ENCODE measurements at regions not wholly inside any gene's neighbourhood (a gene's known extent, or its start where the extent isn't known, plus 50 kb on each side); places are given as distances from the start of the nearest gene placed in this dataset.

DNA sequence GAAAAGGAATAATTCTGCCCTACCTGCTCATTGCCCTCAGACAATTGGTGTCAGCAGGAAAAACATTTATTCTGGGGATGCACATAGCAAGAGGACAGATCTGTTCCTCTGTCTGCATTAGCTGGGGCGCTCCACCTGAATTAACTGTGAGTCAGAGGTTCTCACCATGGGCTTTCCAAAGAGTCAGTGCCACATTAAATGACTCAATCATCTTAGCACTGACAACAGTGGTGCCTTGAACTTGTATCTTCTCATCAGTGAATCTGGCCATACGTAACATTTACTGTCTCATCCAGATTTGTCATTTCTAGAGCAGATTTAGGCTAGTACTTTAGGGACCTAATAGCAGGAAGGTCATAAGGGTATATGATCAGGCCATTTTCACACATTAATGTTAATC is 358.1 kb upstream of the CRIM1 start:
- H3K9me3 ChIP-seq (ENCODE audit: control insufficient read depth in 2 of 3, insufficient read depth in 1 of 3, low read length in 3 of 3): no peaks in the 10 kb centered on the region
- no peak overlapping the region for H3K4me3 ChIP-seq (ENCODE audit: low read length in 3 of 3)
- intact Hi-C loops (cut with DNase I): no loop called here
- no peak for DNase-seq
- TF ChIP-seq, protein P1, sequence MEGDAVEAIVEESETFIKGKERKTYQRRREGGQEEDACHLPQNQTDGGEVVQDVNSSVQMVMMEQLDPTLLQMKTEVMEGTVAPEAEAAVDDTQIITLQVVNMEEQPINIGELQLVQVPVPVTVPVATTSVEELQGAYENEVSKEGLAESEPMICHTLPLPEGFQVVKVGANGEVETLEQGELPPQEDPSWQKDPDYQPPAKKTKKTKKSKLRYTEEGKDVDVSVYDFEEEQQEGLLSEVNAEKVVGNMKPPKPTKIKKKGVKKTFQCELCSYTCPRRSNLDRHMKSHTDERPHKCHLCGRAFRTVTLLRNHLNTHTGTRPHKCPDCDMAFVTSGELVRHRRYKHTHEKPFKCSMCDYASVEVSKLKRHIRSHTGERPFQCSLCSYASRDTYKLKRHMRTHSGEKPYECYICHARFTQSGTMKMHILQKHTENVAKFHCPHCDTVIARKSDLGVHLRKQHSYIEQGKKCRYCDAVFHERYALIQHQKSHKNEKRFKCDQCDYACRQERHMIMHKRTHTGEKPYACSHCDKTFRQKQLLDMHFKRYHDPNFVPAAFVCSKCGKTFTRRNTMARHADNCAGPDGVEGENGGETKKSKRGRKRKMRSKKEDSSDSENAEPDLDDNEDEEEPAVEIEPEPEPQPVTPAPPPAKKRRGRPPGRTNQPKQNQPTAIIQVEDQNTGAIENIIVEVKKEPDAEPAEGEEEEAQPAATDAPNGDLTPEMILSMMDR (IDR thresholded peaks at IDR 0.05; ENCODE audit: borderline replicate concordance, extremely low read depth, insufficient read depth): no peak
- H3K9ac ChIP-seq (ENCODE audit: low read length in 3 of 3): no peak overlapping the region
- no peak overlapping the region for H3K27ac ChIP-seq (ENCODE audit: low read depth in 2 of 2, low read length in 2 of 2)
- no peak for FAIRE-seq
- H3K27me3 ChIP-seq (ENCODE audit: control insufficient read depth, insufficient read depth, low read length): no peaks in the 10 kb centered on the region
- H3K36me3 ChIP-seq (ENCODE audit: control insufficient read depth in 2 of 3, insufficient read depth in 3 of 3, low read length in 3 of 3): no peaks in the 10 kb centered on the region
- H3K4me1 ChIP-seq (ENCODE audit: control insufficient read depth in 2 of 3, insufficient read depth in 2 of 3, low read depth in 1 of 3, low read length in 3 of 3): no peaks in the 10 kb centered on the region

DNA sequence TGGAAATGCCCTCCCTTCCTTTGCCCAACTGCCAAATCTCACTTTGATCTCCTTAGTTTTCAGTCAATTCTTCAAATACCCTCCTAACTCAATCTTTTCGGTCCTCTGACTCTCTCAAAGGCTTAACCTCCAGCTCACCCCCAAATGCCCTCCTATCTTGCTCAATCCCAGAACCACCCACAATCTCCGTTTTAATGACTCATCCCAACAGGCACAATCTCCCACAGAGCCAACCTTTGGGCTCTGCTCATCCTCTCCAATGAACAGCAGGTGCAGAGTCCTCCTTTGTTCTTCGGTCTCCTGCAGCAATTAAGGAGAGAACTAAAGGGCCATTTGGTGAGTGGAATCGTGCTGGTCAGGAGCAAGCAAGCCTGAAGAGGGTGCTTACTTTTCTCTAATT is 366.1 kb upstream of the CRIM1 start:
- FAIRE-seq (no peak), DNase-seq (no peak)
- Histone ChIP-seq H3K4me3 (ENCODE audit: low read length in 3 of 3) (no peak overlapping the region), H3K27me3 (ENCODE audit: control insufficient read depth, insufficient read depth, low read length) (no peaks in the 10 kb centered on the region), H3K36me3 (ENCODE audit: control insufficient read depth in 2 of 3, insufficient read depth in 3 of 3, low read length in 3 of 3) (no peaks in the 10 kb centered on the region), H3K9ac (ENCODE audit: low read length in 3 of 3) (no peak overlapping the region), H3K27ac (ENCODE audit: low read depth in 2 of 2, low read length in 2 of 2) (no peak overlapping the region), H3K4me1 (ENCODE audit: control insufficient read depth in 2 of 3, insufficient read depth in 2 of 3, low read depth in 1 of 3, low read length in 3 of 3) (no peaks in the 10 kb centered on the region), H3K9me3 (ENCODE audit: control insufficient read depth in 2 of 3, insufficient read depth in 1 of 3, low read length in 3 of 3) (no peaks in the 10 kb centered on the region)
- TF ChIP-seq, protein P1 (IDR thresholded peaks at IDR 0.05; ENCODE audit: borderline replicate concordance, extremely low read depth, insufficient read depth): no peak
- intact Hi-C loops (cut with DNase I): no loop called here

DNA sequence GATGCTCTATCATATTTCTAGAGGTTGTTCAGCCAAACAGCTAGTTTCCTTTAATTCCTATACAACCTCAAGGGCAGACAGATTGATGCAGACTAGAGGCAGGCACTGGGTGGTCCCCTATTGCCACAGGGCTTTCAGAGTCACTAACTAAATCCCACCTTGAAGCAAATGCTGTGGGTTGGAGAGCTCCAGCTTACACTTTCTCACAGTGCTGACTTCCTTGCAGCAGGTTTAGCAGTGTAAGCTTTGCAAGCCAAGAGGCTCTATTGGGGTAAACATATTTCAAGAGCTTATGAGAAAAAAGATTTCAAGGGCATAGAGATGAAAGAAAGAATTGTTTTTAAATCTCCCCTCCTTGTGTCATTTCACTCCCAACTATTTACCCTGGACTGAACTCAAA is 366.5 kb upstream of the CRIM1 start:
- no peaks in the 10 kb centered on the region for H3K27me3 ChIP-seq (ENCODE audit: control insufficient read depth, insufficient read depth, low read length)
- FAIRE-seq (no peak), DNase-seq (no peak)
- no peaks in the 10 kb centered on the region for H3K4me1 ChIP-seq (ENCODE audit: control insufficient read depth in 2 of 3, insufficient read depth in 2 of 3, low read depth in 1 of 3, low read length in 3 of 3)
- H3K36me3 ChIP-seq (ENCODE audit: control insufficient read depth in 2 of 3, insufficient read depth in 3 of 3, low read length in 3 of 3): no peaks in the 10 kb centered on the region
- no peak overlapping the region for H3K9ac ChIP-seq (ENCODE audit: low read length in 3 of 3)
- intact Hi-C loops (cut with DNase I): no loop called here
- no peak overlapping the region for H3K27ac ChIP-seq (ENCODE audit: low read depth in 2 of 2, low read length in 2 of 2)
- no peaks in the 10 kb centered on the region for H3K9me3 ChIP-seq (ENCODE audit: control insufficient read depth in 2 of 3, insufficient read depth in 1 of 3, low read length in 3 of 3)
- no peak overlapping the region for H3K4me3 ChIP-seq (ENCODE audit: low read length in 3 of 3)
- TF ChIP-seq, protein P1 (IDR thresholded peaks at IDR 0.05; ENCODE audit: borderline replicate concordance, extremely low read depth, insufficient read depth): no peak

DNA sequence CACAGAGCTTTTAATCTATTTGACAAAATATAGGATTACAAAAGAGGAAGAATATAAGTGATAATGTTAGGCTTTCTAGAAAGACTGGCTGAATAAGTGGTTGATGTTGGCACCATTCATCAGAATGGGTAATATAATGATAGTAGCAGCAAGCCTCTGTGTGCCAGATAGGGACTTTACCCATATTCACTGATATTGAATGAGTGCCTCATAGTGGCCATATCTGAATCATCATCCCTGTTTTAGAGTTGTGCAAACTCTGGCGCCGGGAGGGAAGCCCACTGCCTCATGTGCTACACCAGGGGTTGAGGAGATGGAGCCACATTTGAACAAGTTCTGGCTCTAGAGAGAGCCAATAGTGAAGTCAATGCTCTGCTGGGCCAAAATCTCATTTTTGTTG is 368.7 kb upstream of the CRIM1 start:
- Histone ChIP-seq H3K9ac (ENCODE audit: low read length in 3 of 3) (no peak overlapping the region), H3K27me3 (ENCODE audit: control insufficient read depth, insufficient read depth, low read length) (no peaks in the 10 kb centered on the region), H3K9me3 (ENCODE audit: control insufficient read depth in 2 of 3, insufficient read depth in 1 of 3, low read length in 3 of 3) (no peaks in the 10 kb centered on the region), H3K36me3 (ENCODE audit: control insufficient read depth in 2 of 3, insufficient read depth in 3 of 3, low read length in 3 of 3) (no peaks in the 10 kb centered on the region), H3K4me1 (ENCODE audit: control insufficient read depth in 2 of 3, insufficient read depth in 2 of 3, low read depth in 1 of 3, low read length in 3 of 3) (no peaks in the 10 kb centered on the region), H3K27ac (ENCODE audit: low read depth in 2 of 2, low read length in 2 of 2) (no peak overlapping the region), H3K4me3 (ENCODE audit: low read length in 3 of 3) (no peak overlapping the region)
- TF ChIP-seq, protein P1 (IDR thresholded peaks at IDR 0.05; ENCODE audit: borderline replicate concordance, extremely low read depth, insufficient read depth): no peak
- DNase-seq: no peak
- no peak for FAIRE-seq
- intact Hi-C loops (cut with DNase I): no loop called here

Measured in kidney (tissue), 13 donors.